ENCODE measurements at regions not wholly inside any gene's neighbourhood (a gene's known extent, or its start where the extent isn't known, plus 50 kb on each side); places are given as distances from the start of the nearest gene placed in this dataset.

GRCh38 chr20:48156951-48157700 is 371.8 kb upstream of the SULF2 start:
- no peak for TF ChIP-seq POLR2A (IDR thresholded peaks at IDR 0.05; ENCODE audit: extremely low read depth, insufficient read length)
- TF ChIP-seq, protein P1, sequence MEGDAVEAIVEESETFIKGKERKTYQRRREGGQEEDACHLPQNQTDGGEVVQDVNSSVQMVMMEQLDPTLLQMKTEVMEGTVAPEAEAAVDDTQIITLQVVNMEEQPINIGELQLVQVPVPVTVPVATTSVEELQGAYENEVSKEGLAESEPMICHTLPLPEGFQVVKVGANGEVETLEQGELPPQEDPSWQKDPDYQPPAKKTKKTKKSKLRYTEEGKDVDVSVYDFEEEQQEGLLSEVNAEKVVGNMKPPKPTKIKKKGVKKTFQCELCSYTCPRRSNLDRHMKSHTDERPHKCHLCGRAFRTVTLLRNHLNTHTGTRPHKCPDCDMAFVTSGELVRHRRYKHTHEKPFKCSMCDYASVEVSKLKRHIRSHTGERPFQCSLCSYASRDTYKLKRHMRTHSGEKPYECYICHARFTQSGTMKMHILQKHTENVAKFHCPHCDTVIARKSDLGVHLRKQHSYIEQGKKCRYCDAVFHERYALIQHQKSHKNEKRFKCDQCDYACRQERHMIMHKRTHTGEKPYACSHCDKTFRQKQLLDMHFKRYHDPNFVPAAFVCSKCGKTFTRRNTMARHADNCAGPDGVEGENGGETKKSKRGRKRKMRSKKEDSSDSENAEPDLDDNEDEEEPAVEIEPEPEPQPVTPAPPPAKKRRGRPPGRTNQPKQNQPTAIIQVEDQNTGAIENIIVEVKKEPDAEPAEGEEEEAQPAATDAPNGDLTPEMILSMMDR (IDR thresholded peaks at IDR 0.05; ENCODE audit: low read depth, low read length): no peak
- TF ChIP-seq, protein P2, sequence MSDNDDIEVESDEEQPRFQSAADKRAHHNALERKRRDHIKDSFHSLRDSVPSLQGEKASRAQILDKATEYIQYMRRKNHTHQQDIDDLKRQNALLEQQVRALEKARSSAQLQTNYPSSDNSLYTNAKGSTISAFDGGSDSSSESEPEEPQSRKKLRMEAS (IDR thresholded peaks at IDR 0.05; ENCODE audit: low read depth, low read length): no peak
